Stimulated activated CD4-positive, alpha-beta T cell treated with anti-CD3 and anti-CD28 coated beads, Interleukin-2, amount 100 ng/mL, for 4 hours (primary cell): ENCODE measurements at regions not wholly inside any gene's neighbourhood (a gene's known extent, or its start where the extent isn't known, plus 50 kb on each side); places are given as distances from the start of the nearest gene placed in this dataset.

Source experiments
- DNase-seq: peaks from one replicate; pipeline ENCODE4 v3.0.0-alpha.2; 2020; ENCODE audit warnings: low read depth

- DNase-seq: no peak
These were observed 434.9 kb downstream of the ADRA2A start for GRCh38 chr10:111511751-111512150.

GRCh38 chr10:111515264-111515663 lies 438.4 kb downstream of the ADRA2A start:
- DNase-seq: no peak

DNA sequence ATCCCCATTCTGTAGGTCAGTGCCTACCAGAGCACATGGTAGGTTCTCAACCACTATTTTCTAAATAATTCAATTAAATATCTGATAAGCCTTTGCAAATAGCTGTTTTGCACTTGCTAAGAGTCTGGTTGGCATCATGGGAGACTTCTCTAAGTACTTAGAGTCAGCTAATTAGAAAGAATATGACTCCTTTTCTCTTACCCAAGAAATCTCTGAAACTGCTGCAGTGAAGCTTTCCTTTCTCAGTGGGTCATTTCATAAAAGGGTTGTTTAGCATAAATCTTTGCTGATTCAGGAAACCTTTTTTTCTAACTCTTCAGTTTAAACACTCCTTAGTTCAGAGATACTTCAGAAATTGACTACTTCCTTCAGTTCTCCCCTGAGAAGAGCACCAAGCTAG lies 438.9 kb downstream of the ADRA2A start:
- DNase-seq: no peak

DNA sequence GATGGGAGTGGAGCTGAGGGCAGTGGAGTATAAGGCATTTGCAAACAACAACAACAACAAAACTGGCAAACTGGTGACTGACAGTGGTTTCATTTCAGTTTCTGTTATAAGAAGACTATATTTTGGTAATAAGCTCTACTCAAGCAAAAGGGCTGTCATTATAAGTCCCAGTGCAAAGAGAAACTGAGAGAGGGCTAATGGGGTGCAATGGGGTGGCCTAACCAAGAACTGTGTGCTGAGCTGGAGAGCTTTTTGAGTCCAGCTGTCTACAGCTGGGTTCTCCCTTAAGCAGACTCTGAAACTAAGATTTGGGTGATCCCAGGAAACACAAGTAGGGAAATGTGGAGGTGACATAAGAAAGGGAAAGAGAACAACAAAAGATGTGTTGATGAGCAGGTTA lies 439.3 kb downstream of the ADRA2A start:
- no peak for DNase-seq

GRCh38 chr10:111522141-111522540 lies 445.3 kb downstream of the ADRA2A start:
- DNase-seq: no peak

DNA sequence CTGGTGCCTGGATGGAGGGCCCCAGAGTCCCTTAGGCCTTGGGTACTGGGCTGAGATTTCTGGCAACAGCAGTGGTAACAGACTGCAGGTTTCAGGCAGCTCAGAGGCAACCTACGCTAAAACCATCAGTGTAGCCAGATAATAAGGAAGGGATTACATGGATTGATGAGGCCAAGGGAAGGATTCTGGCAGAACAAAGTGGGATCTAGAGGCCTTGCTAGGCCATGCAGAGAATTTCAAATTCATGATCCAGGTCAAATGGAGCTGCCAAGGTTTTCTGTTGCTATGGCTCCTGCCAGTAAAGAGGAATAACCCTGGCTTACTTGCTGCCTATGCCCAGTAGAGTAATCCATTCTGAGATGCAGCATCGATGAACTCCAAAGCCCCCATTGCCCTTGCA lies 445.7 kb downstream of the ADRA2A start:
- DNase-seq: no peak

- DNase-seq: no peak
These were observed 446.2 kb downstream of the ADRA2A start for GRCh38 chr10:111523016-111523415.

DNA sequence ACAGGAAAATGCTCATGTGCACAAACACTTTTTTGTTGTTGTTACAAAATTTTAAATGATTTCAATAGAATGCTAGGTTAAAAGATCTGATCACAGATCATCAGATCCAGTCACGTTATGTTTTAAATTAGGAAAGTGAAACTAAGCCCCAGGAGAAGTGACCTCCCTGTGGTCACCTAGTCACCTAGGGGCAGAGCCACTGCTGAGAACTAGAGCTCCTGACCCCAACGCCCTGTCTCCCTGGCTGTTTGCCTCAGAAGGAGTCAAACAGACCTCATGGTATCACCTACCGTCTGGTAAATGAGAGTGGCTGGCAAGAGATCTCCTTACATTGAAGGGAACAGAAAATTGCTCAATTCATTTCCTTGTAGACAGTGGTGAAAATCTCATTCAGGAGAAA lies 447.3 kb downstream of the ADRA2A start:
- no peak for DNase-seq

DNA sequence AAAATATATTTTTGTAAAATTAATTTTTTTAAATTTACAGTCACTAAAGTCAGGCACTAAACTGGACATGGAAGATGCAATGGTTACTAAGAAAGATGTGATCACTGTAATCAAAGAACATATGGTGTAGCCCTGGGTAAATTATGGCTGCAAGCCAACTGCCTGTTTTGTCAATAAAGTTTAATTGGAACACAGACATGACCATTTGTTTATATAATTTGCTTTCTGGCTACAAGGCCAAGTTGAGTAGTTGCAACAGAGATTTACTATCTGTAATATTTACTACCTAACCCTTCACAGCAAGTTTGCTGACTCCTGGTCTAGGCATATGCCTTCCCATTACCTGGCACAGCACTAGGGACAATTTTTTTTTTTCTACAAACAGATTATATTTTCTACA lies 448.9 kb downstream of the ADRA2A start:
- DNase-seq: no peak

GRCh38 chr10:111531690-111532089 lies 454.9 kb downstream of the ADRA2A start:
- no peak for DNase-seq

DNA sequence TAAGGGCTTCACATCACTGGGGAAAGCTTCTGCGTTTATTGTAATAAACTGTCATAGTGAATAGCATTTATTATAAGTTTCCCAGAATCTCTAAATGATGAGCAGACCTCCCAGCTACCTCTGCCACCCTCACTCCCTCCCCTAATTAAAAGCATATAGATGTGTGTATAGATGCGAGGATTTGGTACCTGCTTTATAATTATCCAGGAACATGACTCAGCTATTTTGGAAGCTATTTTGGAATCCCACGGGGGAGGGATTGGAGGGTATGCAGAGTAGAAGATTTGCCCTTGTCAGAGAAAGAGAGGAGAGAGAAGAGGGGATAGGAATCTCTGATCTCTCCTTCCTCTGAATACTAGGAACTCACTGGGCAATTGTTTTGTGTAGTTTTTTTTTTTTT lies 455.3 kb downstream of the ADRA2A start:
- no peak for DNase-seq

DNA sequence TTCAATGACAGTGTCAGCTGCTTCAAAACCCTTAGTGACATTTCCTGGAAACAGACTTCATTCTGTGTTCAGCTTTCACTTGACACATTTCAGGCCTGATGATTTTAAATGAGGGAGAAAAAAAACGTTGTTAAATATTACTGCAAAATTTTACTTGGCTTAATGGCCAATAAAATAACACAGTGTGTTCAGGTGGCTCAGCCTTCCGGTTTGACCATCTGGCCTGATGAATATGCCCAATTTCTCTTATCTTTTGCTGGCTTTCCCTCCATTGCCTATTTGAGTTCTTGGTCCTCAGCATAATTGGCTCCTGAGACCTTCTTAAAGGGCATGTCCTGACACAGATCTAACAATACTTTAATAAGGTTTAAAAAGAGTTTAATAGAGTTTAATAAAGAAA lies 462.4 kb downstream of the ADRA2A start:
- no peak for DNase-seq

DNA sequence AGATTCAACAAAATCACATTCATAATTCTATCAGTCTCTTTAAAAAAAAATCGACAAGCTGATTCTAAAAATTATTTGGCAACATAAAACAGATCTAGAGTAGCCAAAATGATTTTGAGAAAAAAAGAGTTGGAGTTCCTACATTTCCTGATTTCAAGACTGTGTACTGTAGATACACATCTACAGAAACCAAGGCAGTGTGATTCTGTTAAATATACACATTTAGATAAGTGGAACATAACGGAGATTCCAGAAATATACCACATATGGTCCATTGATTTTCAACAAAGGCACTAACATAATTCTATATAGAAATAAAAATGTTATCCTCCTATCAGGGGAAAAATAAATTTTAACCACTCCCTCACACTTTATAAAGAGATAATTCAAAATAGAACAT lies 467.0 kb downstream of the ADRA2A start:
- no peak for DNase-seq

DNA sequence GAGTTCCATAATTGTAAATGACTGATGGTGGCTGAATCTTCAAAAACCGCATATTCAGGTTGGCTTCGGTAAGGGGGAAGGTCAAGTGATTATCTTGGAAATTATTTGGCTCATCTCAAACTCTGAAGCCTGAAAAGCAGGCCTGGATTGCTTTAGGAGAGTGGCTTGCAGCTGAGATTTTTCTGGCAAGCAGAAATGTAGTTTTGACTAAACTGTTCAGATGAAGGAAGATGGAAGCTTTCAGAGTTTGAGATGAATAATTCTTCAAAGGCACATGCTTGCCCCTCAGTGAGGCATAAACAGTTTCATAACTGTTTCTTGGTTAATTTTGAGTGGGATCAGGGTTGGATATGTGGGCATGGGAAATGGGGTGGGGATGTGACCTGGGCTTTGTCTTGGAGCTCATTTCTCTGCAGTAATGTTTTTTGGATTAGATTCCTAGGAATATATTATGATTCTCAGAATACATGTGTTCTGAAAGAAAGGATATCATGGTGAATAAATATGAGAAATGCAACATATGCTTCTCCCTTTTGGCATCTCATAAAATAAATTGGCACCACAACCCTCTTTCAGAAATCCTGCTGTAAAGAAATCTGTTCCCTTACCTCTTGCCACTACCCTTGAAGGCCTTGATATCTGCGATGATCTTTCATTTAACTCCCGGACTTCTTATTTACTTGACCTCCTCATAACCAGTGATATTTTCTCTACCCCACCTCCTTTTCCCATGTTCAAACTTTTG lies 469.2 kb downstream of the ADRA2A start:
- no peak for DNase-seq

- DNase-seq: no peak
These were observed 471.4 kb downstream of the ADRA2A start for GRCh38 chr10:111548084-111548726.

- DNase-seq: no peak
These were observed 474.2 kb downstream of the ADRA2A start for GRCh38 chr10:111551001-111551400.

GRCh38 chr10:111556666-111557065 lies 479.8 kb downstream of the ADRA2A start:
- DNase-seq: no peak

GRCh38 chr10:111558211-111558610 lies 481.4 kb downstream of the ADRA2A start:
- DNase-seq: no peak

- no peak for DNase-seq
These were observed 483.2 kb downstream of the ADRA2A start for GRCh38 chr10:111560027-111560426.

GRCh38 chr10:111561124-111561523 lies 484.3 kb downstream of the ADRA2A start:
- no peak for DNase-seq

GRCh38 chr10:111565542-111565941 lies 488.7 kb downstream of the ADRA2A start:
- DNase-seq: no peak

DNA sequence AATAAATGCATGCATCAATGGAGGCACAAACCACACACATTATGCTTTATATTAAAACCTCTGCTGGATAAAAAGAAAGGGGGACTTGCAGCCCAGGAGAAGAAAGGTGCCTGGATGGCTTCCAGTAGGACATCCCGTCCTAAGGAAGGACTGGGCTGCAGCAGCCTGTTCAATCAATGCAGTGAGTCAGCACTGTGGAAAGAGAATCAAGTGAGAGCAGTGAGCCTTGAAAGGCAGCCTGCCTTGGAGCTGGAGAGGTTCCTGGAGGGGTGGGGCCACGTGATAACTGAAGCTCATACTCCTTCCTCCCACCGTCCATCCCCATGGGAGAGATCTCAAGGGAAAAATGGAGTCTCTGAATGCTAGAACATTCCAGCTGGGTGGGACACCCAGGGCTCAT lies 501.2 kb downstream of the ADRA2A start:
- DNase-seq: no peak

- DNase-seq: no peak
These were observed 502.6 kb downstream of the ADRA2A start for GRCh38 chr10:111579473-111579872.

DNA sequence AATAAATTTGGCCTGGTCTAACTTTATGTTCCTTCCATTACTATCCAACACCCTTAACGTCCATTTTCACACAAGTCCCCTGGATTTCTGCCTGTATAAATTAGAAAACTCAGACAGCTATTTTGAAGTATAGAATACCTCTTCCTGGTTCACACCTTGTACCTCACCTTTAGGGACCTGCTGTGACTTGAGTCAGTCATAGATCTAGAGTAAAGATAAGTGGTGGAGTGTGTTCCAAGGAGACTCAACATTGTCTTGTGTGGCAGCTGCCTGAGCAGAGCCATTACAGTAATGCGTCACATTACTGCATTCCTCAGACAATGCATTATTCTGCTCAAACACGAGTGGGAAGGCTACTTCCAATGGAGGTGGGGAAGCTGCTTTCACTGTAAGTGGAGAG lies 513.9 kb downstream of the ADRA2A start:
- no peak for DNase-seq
